H1 (cell line): ENCODE measurements at regions not wholly inside any gene's neighbourhood (a gene's known extent, or its start where the extent isn't known, plus 50 kb on each side); places are given as distances from the start of the nearest gene placed in this dataset.

ENCODE experiments used
- CHD2 ChIP-seq: IDR thresholded peaks from 2 replicates; pipeline ENCODE4 v1.6.1; 2012; ENCODE audit warnings: low read length, improper control_type of control experiment
- TBP ChIP-seq: IDR thresholded peaks from 2 replicates; pipeline ENCODE4 v1.6.1; 2011; ENCODE audit warnings: low read depth, low read length, improper control_type of control experiment

GRCh38 chr22:48822278-48823233 lies 1005.1 kb downstream of the BRD1 start (continued):
- no peak for TF ChIP-seq TBP
- no peak for TF ChIP-seq CHD2
